ENCODE measurements at regions not wholly inside any gene's neighbourhood (a gene's known extent, or its start where the extent isn't known, plus 50 kb on each side); places are given as distances from the start of the nearest gene placed in this dataset.

DNA sequence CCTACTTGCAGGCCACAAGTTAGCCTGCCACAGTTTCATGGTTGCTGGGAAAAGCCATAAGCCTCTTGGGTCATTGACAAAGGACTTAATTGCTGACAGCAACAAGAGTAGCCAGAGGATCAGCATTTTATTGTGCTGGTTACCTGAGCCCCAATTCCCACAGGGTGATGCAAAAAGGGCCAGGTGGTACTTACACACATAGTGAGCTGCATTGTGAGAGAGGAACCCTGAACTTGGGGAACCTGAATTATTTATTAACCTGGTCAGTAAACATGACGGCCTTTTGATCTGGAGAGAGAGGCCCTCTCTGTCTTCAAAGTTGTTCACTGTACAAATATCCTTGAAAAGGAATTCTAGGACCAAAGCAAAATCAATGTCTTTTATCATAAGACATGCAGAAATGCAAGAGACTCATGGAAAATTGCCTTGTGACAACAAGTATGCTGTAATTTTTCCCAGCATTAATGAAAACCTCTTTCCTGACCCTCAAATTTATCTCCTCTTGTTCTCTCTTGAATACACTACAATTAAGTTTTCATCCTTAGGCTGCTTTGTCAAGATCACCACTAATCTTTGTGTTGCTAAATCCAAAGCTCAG, 102.9 kb upstream of the PHYHIPL start:
- TF ChIP-seq POLR2AphosphoS5 (IDR thresholded peaks at IDR 0.05) = no peak
- TF ChIP-seq, protein P1, sequence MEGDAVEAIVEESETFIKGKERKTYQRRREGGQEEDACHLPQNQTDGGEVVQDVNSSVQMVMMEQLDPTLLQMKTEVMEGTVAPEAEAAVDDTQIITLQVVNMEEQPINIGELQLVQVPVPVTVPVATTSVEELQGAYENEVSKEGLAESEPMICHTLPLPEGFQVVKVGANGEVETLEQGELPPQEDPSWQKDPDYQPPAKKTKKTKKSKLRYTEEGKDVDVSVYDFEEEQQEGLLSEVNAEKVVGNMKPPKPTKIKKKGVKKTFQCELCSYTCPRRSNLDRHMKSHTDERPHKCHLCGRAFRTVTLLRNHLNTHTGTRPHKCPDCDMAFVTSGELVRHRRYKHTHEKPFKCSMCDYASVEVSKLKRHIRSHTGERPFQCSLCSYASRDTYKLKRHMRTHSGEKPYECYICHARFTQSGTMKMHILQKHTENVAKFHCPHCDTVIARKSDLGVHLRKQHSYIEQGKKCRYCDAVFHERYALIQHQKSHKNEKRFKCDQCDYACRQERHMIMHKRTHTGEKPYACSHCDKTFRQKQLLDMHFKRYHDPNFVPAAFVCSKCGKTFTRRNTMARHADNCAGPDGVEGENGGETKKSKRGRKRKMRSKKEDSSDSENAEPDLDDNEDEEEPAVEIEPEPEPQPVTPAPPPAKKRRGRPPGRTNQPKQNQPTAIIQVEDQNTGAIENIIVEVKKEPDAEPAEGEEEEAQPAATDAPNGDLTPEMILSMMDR (IDR thresholded peaks at IDR 0.05) = no peak
